Caco-2 (cell line): ENCODE measurements at regions not wholly inside any gene's neighbourhood (a gene's known extent, or its start where the extent isn't known, plus 50 kb on each side); places are given as distances from the start of the nearest gene placed in this dataset.

ENCODE experiments used
- BruUV-seq: library from RNA; stranded (reverse); fragments of 400-500 nt; replicated peaks from 2 replicates; lab custom pipeline; 2021; lab: Mats Ljungman, UMichigan
- CTCF ChIA-PET: fragments of 300-600 bp; sonication (Branson Sonifier 250); formaldehyde crosslinking; loops from one replicate; lab custom pipeline; 2022; ENCODE audit warnings: antibody characterized with exemption; lab: Charles Lee
- POLR2A ChIA-PET: fragments of 300-600 bp; sonication (Branson Sonifier 250); formaldehyde crosslinking; loops from one replicate; lab custom pipeline; 2022; ENCODE audit warnings: antibody characterized with exemption; lab: Charles Lee
- DNase-seq, 2 experiments: peaks; one replicate each; pipeline versions ENCODE4 v3.0.0 to v3.0.0-alpha.2; 2020 to 2022
- H3K27me3 ChIP-seq: replicated peaks from 2 replicates; pipeline ENCODE4 v1.6.0; 2011; ENCODE audit warnings: low read length; ENCODE audit not compliant: control insufficient read depth, insufficient read depth
- H3K36me3 ChIP-seq: 2 replicates; pipeline ENCODE4 v1.5.1; 2011; ENCODE audit warnings: low read length; ENCODE audit not compliant: control insufficient read depth, insufficient read depth
- H3K4me1 ChIP-seq: fragments of 250-450 bp; sonication (Bioruptor Pico); 2 replicates; pipeline ENCODE4 v1.5.1; 2020; ENCODE audit warnings: mild to moderate bottlenecking
- H3K4me3 ChIP-seq: 2 replicates; pipeline ENCODE4 v1.5.1; 2011; ENCODE audit warnings: low read depth, mild to moderate bottlenecking, control low read depth, low read length
- H3K9me3 ChIP-seq: fragments of 250-450 bp; sonication (Bioruptor Pico); 2 replicates; pipeline ENCODE4 v1.5.1; 2020; ENCODE audit warnings: mild to moderate bottlenecking, moderate library complexity
- H3K27ac Mint-ChIP-seq: one replicate; pipeline ENCODE4 v1.8.0; 2022; ENCODE audit warnings: mixed read lengths; ENCODE audit not compliant: unreplicated experiment
- H3K27me3 Mint-ChIP-seq: one replicate; pipeline ENCODE4 v1.8.0; 2022; ENCODE audit warnings: mixed read lengths; ENCODE audit not compliant: insufficient read depth, unreplicated experiment
- H3K36me3 Mint-ChIP-seq: one replicate; pipeline ENCODE4 v1.8.0; 2022; ENCODE audit warnings: mild to moderate bottlenecking, mixed read lengths; ENCODE audit not compliant: insufficient read depth, unreplicated experiment
- H3K4me1 Mint-ChIP-seq: one replicate; pipeline ENCODE4 v1.8.0; 2022; ENCODE audit warnings: low read depth, mixed read lengths; ENCODE audit not compliant: unreplicated experiment
- H3K4me3 Mint-ChIP-seq: one replicate; pipeline ENCODE4 v1.8.0; 2022; ENCODE audit warnings: mild to moderate bottlenecking, moderate library complexity, mixed read lengths; ENCODE audit not compliant: unreplicated experiment
- H3K9me3 Mint-ChIP-seq: one replicate; pipeline ENCODE4 v1.8.0; 2022; ENCODE audit warnings: mixed read lengths; ENCODE audit not compliant: unreplicated experiment
- CTCF ChIP-seq, 2 experiments: fragments of 200-600 bp in 1 of 2; IDR thresholded peaks; 1 replicate in 1 of 2; 2 replicates in 1 of 2; pipeline versions ENCODE4 v1.5.1 to v1.8.0; 2011 to 2022; ENCODE audit warnings: antibody characterized with exemption in 1 of 2, control low read depth in 1 of 2, inconsistent platforms in 1 of 2, low read depth in 1 of 2, low read length in 1 of 2, mild to moderate bottlenecking in 1 of 2, moderate library complexity in 1 of 2; ENCODE audit not compliant: insufficient read depth in 1 of 2, severe bottlenecking in 1 of 2, unreplicated experiment in 1 of 2
- intact Hi-C: fragments of 100-400 bp; cut with micrococcal nuclease; formaldehyde crosslinking; loops from one replicate; pipeline ENCODE4 v1.10.0; 2022; ENCODE audit not compliant: unreplicated experiment

- H3K4me3 ChIP-seq = no peak overlapping the region
- ChIA-PET POLR2A (no interaction called here), CTCF (no interaction called here)
- no peaks in the 10 kb centered on the region for H3K9me3 ChIP-seq
- no peak for DNase-seq
- no peaks in the 10 kb centered on the region for H3K4me1 ChIP-seq
- intact Hi-C loops = no loop called here
- Mint-ChIP-seq H3K4me3 (no peak overlapping the region), H3K9me3 (no peaks in the 10 kb centered on the region), H3K27me3 (peaks cover 4% of the 10 kb centered on the region), H3K36me3 (no peaks in the 10 kb centered on the region), H3K4me1 (no peaks in the 10 kb centered on the region), H3K27ac (no peak overlapping the region)
- TF ChIP-seq CTCF (IDR thresholded peaks at IDR 0.05; ENCODE audit: insufficient read depth in 1 of 2, low read depth in 1 of 2, low read length in 1 of 2, severe bottlenecking in 1 of 2, unreplicated experiment in 1 of 2) = no peak
- no peaks in the 10 kb centered on the region for H3K36me3 ChIP-seq
- H3K27me3 ChIP-seq = no peaks in the 10 kb centered on the region
- no TSS peak for BruUV-seq
Measured at GRCh38 chr2:51472783-51473182, 440.9 kb upstream of the NRXN1 start.

- H3K4me3 ChIP-seq = no peak overlapping the region
- no peaks in the 10 kb centered on the region for H3K4me1 ChIP-seq
- BruUV-seq = no TSS peak
- POLR2A ChIA-PET = no interaction called here
- intact Hi-C loops = no loop called here
- TF ChIP-seq CTCF (IDR thresholded peaks at IDR 0.05; ENCODE audit: insufficient read depth in 1 of 2, low read depth in 1 of 2, low read length in 1 of 2, severe bottlenecking in 1 of 2, unreplicated experiment in 1 of 2) = no peak
- no peaks in the 10 kb centered on the region for H3K36me3 Mint-ChIP-seq
- H3K9me3 Mint-ChIP-seq = no peaks in the 10 kb centered on the region
- H3K4me1 Mint-ChIP-seq = no peaks in the 10 kb centered on the region
- no peak for DNase-seq
- no peak overlapping the region for H3K4me3 Mint-ChIP-seq
- H3K9me3 ChIP-seq = no peaks in the 10 kb centered on the region
- no peaks in the 10 kb centered on the region for H3K36me3 ChIP-seq
- CTCF ChIA-PET = interaction anchor here (0.5 kb wide), 1 partner anchor 10 kb away, joined by 6 read pairs; no protein-coding TSS in a partner anchor
- no peak overlapping the region for H3K27ac Mint-ChIP-seq
- H3K27me3 ChIP-seq = no peaks in the 10 kb centered on the region
- H3K27me3 Mint-ChIP-seq = peaks cover 4% of the 10 kb centered on the region
Measured at GRCh38 chr2:51472300-51472699, 440.4 kb upstream of the NRXN1 start.

DNA sequence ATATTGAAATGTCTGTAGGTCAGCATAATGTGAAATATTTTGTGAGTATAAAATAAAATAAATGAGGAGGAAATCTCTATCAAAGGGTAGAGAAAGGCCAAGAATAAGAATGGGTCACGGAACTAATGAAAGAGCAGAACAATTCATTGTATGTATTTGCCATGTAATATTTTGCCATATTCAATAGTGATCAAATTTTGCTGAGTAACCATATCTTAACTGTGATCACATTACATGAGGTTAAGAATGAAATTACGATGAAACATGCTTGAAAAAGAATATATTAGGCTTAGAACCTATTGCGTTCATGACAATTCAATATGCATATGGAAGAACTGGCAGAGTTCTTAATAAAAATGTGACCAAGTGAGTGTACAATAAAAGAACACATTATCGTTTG is 437.2 kb upstream of the NRXN1 start:
- ChIA-PET CTCF (no interaction called here), POLR2A (no interaction called here)
- no peaks in the 10 kb centered on the region for H3K9me3 ChIP-seq
- H3K36me3 ChIP-seq = no peaks in the 10 kb centered on the region
- H3K4me1 Mint-ChIP-seq = no peaks in the 10 kb centered on the region
- no peaks in the 10 kb centered on the region for H3K36me3 Mint-ChIP-seq
- no peaks in the 10 kb centered on the region for H3K4me1 ChIP-seq
- peaks cover 4% of the 10 kb centered on the region for H3K27me3 Mint-ChIP-seq
- H3K4me3 Mint-ChIP-seq = no peak overlapping the region
- no peak for TF ChIP-seq CTCF (IDR thresholded peaks at IDR 0.05; ENCODE audit: insufficient read depth in 1 of 2, low read depth in 1 of 2, low read length in 1 of 2, severe bottlenecking in 1 of 2, unreplicated experiment in 1 of 2)
- no TSS peak for BruUV-seq
- H3K27me3 ChIP-seq = no peaks in the 10 kb centered on the region
- no peak for DNase-seq
- H3K9me3 Mint-ChIP-seq = no peaks in the 10 kb centered on the region
- no peak overlapping the region for H3K4me3 ChIP-seq
- intact Hi-C loops = no loop called here
- H3K27ac Mint-ChIP-seq = no peak overlapping the region
